HEK293 (cell line): ENCODE measurements at regions not wholly inside any gene's neighbourhood (a gene's known extent, or its start where the extent isn't known, plus 50 kb on each side); places are given as distances from the start of the nearest gene placed in this dataset.

Source experiments
- CTCF ChIP-seq: fragments of 450-650 bp; formaldehyde crosslinking; IDR thresholded peaks from 2 replicates; pipeline ENCODE4 v1.5.1; 2016; ENCODE audit warnings: missing biosample characterization, missing genetic modification characterization
- KLF10 ChIP-seq: fragments of 450-650 bp; IDR thresholded peaks from 2 replicates; pipeline ENCODE4 v1.5.1; 2018; ENCODE audit warnings: missing biosample characterization, mild to moderate bottlenecking, missing genetic modification characterization
- KLF16 ChIP-seq: fragments of 450-650 bp; formaldehyde crosslinking; IDR thresholded peaks from 2 replicates; pipeline ENCODE4 v1.5.1; 2017; ENCODE audit warnings: missing biosample characterization, missing genetic modification characterization
- YY1 ChIP-seq: fragments of 450-650 bp; formaldehyde crosslinking; IDR thresholded peaks from 2 replicates; pipeline ENCODE4 v1.5.1; 2018; ENCODE audit warnings: missing biosample characterization, missing genetic modification characterization
- ZNF2 ChIP-seq: fragments of 450-650 bp; formaldehyde crosslinking; IDR thresholded peaks from 2 replicates; pipeline ENCODE4 v1.5.1; 2016; ENCODE audit warnings: missing biosample characterization, missing genetic modification characterization
- ZNF274 ChIP-seq, 2 experiments: fragments of 200-500 bp in 1 of 2; fragments of 450-650 bp in 1 of 2; sonication (Bioruptor generic) in 1 of 2; formaldehyde crosslinking in 1 of 2; IDR thresholded peaks; 2 replicates each; pipeline versions ENCODE4 v1.5.1 to v1.6.1; 2014 to 2016; ENCODE audit warnings: borderline replicate concordance in 1 of 2, inconsistent platforms in 1 of 2, low read length in 1 of 2, missing biosample characterization in 1 of 2, missing genetic modification characterization in 1 of 2
- ZNF423 ChIP-seq: fragments of 450-650 bp; formaldehyde crosslinking; IDR thresholded peaks from 2 replicates; pipeline ENCODE4 v1.5.1; 2016; ENCODE audit warnings: missing biosample characterization, missing genetic modification characterization
- ZNF544 ChIP-seq: fragments of 450-650 bp; formaldehyde crosslinking; IDR thresholded peaks from 2 replicates; pipeline ENCODE4 v1.5.0; 2017; ENCODE audit warnings: missing biosample characterization, missing genetic modification characterization
- ZNF596 ChIP-seq: fragments of 450-650 bp; IDR thresholded peaks from 2 replicates; pipeline ENCODE4 v1.5.0; 2018; ENCODE audit warnings: missing biosample characterization, mild to moderate bottlenecking, missing genetic modification characterization, moderate library complexity
- ZNF747 ChIP-seq: fragments of 450-650 bp; formaldehyde crosslinking; IDR thresholded peaks from 2 replicates; pipeline ENCODE4 v1.5.1; 2016; ENCODE audit warnings: missing biosample characterization, missing genetic modification characterization
- ZNF792 ChIP-seq: fragments of 450-650 bp; formaldehyde crosslinking; IDR thresholded peaks from 2 replicates; pipeline ENCODE4 v1.5.1; 2016; ENCODE audit warnings: missing biosample characterization, missing genetic modification characterization
- ZNF830 ChIP-seq: fragments of 450-650 bp; IDR thresholded peaks from 2 replicates; pipeline ENCODE4 v1.5.0; 2018; ENCODE audit warnings: missing biosample characterization, missing genetic modification characterization, low read depth, mild to moderate bottlenecking, moderate library complexity
- TF ChIP-seq, protein P1 (sequence below): fragments of 450-650 bp; formaldehyde crosslinking; IDR thresholded peaks from 2 replicates; pipeline ENCODE4 v1.5.1; 2016; ENCODE audit warnings: missing biosample characterization, missing genetic modification characterization

- TF ChIP-seq KLF16 (tag by site-specific recombination) (no peak), ZNF2 (tag by site-specific recombination) (no peak), CTCF (no peak), ZNF423 (tag by site-specific recombination) (no peak), ZNF544 (tag by site-specific recombination) (no peak), ZNF596 (no peak), ZNF830 (tag by site-specific recombination) (no peak), ZNF274 (IDR thresholded peaks at IDR 0.05; ENCODE audit: low read length) (no peak), ZNF274 (tag by site-specific recombination; IDR thresholded peaks at IDR 0.05; ENCODE audit: borderline replicate concordance) (no peak), YY1 (tag by site-specific recombination) (no peak), ZNF792 (tag by site-specific recombination) (no peak), KLF10 (no peak), ZNF747 (tag by site-specific recombination) (no peak)
- TF ChIP-seq, protein P1, sequence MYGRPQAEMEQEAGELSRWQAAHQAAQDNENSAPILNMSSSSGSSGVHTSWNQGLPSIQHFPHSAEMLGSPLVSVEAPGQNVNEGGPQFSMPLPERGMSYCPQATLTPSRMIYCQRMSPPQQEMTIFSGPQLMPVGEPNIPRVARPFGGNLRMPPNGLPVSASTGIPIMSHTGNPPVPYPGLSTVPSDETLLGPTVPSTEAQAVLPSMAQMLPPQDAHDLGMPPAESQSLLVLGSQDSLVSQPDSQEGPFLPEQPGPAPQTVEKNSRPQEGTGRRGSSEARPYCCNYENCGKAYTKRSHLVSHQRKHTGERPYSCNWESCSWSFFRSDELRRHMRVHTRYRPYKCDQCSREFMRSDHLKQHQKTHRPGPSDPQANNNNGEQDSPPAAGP, result no peak
Measured at GRCh38 chr9:78547831-78548230, 250.9 kb downstream of the PSAT1 start.
